ELR (cell line): ENCODE measurements at regions not wholly inside any gene's neighbourhood (a gene's known extent, or its start where the extent isn't known, plus 50 kb on each side); places are given as distances from the start of the nearest gene placed in this dataset.

Source experiments
- DNase-seq: peaks from one replicate; pipeline ENCODE4 v3.0.0-alpha.2; 2015; ENCODE audit warnings: low read depth

DNA sequence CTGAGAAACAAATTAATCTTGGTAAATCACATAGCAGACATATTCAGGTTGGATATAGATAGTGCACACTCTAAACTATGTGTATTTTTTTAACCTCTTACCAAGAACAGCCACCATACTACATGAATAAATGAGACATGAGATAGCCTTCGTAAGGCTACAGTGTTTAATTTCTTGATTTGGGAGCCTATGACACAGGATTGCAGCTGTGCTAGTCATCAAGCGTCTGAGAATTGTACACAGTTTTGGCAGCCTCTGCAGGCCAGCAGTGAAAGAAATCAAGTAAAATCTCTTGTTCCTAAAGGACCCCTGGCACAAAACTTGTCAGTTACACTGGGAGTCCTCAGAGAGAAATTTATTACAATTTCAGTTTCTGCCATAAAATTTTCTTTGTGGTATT lies 236.1 kb downstream of the C12orf50 start:
- peak; percentile 26 for DNase-seq

- no peak for DNase-seq
These were observed 244.9 kb downstream of the C12orf50 start for GRCh38 chr12:87784350-87784749.

- no peak for DNase-seq
These were observed 245.7 kb downstream of the C12orf50 start for GRCh38 chr12:87783467-87783866.

DNA sequence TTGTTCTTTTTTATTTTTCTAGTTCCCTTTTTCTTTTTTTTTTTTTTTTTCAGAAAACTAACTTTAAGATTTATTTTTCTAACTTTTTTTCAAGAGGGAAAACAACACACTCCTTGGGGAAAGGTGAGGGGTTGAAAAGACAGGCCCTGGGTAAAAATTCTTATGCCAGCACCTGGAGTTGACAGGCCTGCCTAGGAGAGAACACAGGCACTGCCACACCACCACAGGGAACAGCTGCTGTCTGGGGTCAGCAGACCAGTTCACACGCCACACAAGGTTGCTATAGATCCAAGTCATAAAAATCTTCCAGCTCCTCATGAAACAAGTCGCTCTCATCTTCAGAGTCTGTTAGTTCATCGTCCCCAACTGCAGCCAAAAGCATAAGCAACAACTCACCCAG lies 246.4 kb downstream of the C12orf50 start:
- no peak for DNase-seq

GRCh38 chr12:87779858-87780498 lies 249.2 kb downstream of the C12orf50 start:
- DNase-seq, result no peak

DNA sequence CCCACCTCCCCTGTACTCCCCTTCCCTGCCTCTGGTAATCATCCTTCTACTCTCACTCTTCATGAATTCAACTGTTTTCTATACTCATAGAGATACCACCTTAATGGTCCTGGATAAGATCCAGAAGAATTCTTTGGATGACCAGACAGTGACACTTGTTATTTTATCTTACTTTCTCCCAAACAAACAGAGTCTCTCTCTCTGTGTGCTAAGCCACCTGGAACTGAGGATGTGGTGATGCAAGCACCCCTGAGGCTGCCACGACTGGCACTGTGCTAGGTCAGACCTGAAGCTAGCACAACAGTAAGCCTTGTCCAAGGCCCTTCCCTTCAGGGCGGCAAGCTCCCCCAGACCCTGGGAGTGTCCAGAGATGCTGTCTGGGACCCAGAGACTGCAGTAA lies 250.2 kb downstream of the C12orf50 start:
- peak; percentile 24 for DNase-seq

GRCh38 chr12:87778065-87778464 lies 251.1 kb downstream of the C12orf50 start:
- no peak for DNase-seq

- DNase-seq, result no peak
These were observed 253.4 kb downstream of the C12orf50 start for GRCh38 chr12:87775784-87776183.

- no peak for DNase-seq
These were observed 254.2 kb downstream of the C12orf50 start for GRCh38 chr12:87775051-87775450.

DNA sequence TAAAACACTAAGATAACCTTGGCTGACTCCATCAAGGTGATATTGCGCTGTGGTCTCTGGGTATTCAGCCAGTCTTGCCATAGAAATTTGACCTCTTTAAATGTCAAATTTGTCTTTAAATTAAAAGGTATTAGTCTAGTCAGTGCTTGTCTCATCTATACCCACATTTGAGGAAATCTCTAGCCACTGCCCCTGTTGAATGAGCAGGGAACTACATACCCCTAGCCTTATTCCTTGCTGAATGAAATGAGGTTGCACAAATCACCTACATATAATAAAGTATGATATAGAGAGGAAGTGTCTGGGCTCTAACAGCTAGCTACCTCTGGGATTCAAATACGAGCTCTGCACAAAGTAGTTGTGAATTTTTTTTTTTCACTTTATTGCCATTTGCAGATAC lies 256.8 kb downstream of the C12orf50 start:
- DNase-seq, result no peak

DNA sequence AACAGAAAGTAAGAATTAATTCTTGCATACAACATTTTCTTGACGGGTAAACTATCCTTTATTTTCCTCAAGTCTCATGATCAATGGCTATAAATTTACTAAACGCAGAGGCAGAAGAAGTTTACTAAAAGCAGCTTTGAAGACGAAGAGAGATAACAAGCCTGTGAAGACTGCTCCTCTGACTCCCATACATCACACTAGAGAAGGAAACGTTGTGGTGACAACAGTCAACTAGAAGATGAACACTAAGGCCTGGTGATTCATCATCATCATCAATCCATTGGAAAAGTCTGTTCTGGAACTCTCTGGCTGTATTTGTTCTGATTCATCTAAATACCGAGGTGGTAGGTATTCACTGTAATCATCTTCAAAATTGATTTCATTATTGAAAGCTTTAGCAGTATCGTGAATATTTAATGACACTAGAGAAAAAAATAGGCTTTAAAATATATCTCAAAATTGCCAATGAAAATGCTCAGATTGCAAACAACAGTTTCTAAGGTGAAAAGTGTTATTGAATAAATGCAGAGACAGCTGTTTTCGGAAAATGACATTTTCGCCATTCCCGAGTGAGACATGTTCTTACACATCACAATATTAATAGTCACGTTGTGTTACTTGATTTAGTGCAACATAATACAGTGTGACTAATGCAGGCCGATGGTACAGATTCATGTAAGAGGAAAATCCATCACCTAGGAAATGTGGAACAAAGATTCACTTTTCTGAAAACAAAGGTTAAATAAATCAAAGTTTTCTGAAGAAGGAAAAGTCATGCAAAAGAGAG lies 260.5 kb downstream of the C12orf50 start:
- peak; percentile 20 for DNase-seq

GRCh38 chr12:87766044-87766443 lies 263.2 kb downstream of the C12orf50 start:
- no peak for DNase-seq

GRCh38 chr12:87760943-87761342 lies 268.3 kb downstream of the C12orf50 start:
- DNase-seq, result no peak

- DNase-seq, result no peak
These were observed 270.9 kb downstream of the C12orf50 start for GRCh38 chr12:87758271-87758670.

GRCh38 chr12:87756721-87757120 lies 272.5 kb downstream of the C12orf50 start:
- no peak for DNase-seq

- peak; percentile 71 for DNase-seq
These were observed 273.1 kb downstream of the C12orf50 start for GRCh38 chr12:87756111-87756510.

DNA sequence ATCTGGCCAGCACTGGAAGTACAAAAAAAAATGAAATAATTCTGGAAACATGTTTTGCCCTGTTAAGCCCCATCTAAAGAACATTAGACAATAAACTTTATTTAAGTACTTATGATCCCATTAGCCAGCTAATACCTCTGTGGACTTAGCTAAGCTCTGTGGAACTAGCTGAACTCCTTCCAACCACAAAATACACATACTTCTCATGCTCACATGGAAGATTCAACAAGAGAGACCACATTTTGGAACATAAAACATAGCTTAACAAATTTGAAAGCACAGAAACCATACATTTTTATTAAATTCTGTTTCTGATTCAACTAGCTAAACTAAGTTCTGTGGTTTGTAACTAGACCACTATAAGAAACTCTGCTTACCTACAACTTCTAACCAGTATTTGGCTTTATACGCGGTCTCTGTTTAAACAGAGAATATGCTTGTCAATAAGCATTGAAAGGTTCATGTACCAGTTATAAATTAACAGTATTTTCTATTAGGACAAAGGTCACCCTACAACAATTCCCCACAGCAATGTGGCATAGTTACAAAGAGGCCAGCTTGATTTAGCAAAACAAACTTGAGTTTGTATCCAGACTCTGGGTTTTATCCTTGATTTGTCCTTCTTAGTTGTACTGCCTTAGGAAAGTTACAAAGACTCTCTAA lies 300.1 kb downstream of the C12orf50 start:
- DNase-seq, result no peak

DNA sequence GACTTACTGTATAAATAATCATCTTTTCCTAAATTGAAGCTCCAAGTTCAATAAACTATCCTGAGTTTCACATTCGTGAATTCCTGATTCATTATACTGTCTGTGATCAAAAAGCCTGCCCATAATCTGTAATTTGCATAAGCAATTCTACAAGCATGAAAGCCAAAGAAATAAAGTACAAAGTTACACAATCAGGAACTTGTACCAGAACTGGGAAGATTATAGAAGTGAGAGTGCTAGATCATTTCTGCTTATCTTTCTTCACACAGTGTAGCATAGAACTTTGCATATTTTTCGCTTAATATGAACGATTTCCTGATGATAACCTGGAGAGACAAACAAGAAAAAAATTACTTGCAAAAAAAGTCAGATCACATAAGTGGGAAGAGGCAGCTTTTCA lies 308.2 kb downstream of the C12orf50 start:
- DNase-seq, result no peak

GRCh38 chr12:87704374-87704773 lies 324.8 kb downstream of the C12orf50 start:
- DNase-seq, result no peak

GRCh38 chr12:87690236-87690810 lies 338.9 kb downstream of the C12orf50 start:
- peak; percentile 57 for DNase-seq

DNA sequence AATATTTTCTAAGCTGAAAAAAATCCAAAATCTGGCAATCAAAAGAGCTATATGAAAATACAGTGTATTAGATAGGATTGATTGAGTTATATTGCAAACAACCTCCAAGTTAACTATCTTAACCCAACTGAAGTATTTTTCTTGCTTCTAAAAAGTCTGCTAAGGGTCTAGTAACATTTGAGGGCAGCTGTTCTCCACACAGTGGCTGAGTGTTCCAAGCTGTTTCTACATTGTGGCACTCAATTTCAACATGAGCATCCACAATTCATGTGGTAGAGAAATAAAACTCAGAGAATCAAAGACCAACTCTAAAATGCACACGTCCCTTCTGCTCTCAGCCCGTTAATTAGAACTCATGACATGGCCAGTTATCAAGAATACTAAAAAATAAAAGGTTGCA lies 340.0 kb downstream of the C12orf50 start:
- no peak for DNase-seq

DNA sequence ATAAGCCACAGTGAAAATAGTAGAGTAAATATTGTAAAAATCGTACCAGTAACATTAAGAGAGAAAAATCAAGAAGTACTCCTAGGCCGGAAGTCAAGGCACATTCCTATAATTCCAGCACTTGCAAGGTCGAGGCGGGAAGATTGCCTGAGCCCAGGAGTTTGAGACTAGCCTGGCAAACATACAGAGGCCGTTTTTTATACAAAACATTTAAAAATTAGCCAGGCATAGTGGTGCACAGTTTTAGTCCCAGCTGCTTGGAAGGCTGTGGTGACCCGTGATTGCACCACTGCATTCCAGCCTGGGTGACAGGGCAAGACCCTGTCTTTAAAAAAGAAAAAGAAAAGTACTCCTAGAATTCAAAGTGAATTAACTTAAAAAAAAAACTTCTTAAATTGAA lies 341.8 kb downstream of the C12orf50 start:
- DNase-seq, result peak; percentile 51

DNA sequence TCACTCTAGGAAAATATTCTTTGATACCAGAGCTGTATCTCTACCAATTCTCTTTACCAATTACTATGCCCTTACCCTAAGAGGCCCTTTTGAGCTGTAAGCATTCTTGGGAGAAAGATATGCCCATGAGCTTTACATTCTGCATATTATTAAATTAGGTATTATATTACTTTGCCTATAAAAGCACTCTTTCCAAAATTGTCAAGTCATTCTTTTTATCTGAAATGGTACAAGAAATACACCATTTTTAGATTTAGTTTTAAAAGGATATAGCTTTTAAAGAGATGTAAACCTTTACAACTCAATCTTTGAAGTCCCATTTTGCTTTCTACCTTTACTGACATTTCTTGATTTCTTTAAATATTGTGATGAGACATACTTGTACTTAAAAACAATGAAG lies 343.5 kb downstream of the C12orf50 start:
- DNase-seq, result no peak
